ENCODE measurements at regions not wholly inside any gene's neighbourhood (a gene's known extent, or its start where the extent isn't known, plus 50 kb on each side); places are given as distances from the start of the nearest gene placed in this dataset.

DNA sequence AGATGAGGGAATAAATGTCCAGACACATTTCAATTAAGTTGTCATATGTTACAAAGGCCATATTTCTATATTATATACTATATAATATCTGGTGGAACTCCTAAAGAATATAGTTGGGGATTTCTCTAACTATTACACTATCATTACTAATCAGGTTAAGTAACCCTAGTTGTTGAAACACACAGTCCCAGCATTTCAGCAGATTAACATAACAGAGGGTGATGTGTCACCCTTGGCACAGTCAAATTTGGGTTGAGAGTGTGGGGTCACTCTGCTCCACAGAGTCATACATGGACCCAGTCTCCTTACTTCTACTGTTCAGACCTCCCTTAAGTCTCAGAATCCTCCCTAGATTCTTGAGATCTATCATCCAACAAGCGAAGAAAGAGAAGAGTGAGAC is 496.4 kb upstream of the MDFIC2 start:
- TF ChIP-seq POLR2A (IDR thresholded peaks at IDR 0.05) (no peak), POLR2AphosphoS5 (IDR thresholded peaks at IDR 0.05) (no peak), EP300 (IDR thresholded peaks at IDR 0.05) (no peak)
- TF ChIP-seq, protein P1, sequence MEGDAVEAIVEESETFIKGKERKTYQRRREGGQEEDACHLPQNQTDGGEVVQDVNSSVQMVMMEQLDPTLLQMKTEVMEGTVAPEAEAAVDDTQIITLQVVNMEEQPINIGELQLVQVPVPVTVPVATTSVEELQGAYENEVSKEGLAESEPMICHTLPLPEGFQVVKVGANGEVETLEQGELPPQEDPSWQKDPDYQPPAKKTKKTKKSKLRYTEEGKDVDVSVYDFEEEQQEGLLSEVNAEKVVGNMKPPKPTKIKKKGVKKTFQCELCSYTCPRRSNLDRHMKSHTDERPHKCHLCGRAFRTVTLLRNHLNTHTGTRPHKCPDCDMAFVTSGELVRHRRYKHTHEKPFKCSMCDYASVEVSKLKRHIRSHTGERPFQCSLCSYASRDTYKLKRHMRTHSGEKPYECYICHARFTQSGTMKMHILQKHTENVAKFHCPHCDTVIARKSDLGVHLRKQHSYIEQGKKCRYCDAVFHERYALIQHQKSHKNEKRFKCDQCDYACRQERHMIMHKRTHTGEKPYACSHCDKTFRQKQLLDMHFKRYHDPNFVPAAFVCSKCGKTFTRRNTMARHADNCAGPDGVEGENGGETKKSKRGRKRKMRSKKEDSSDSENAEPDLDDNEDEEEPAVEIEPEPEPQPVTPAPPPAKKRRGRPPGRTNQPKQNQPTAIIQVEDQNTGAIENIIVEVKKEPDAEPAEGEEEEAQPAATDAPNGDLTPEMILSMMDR (IDR thresholded peaks at IDR 0.05) = no peak

Data from stomach (tissue), 4 donors.